Uterus (tissue), 3 donors: ENCODE measurements at regions not wholly inside any gene's neighbourhood (a gene's known extent, or its start where the extent isn't known, plus 50 kb on each side); places are given as distances from the start of the nearest gene placed in this dataset.

Source experiments
- DNase-seq, 2 donors: peaks; one replicate each; pipeline ENCODE4 v3.0.0-alpha.2; 2019 to 2020
- H3K27ac ChIP-seq, 2 donors: fragments of 200-600 bp; sonication (generic); 1 replicate in 1 of 2; 2 replicates in 1 of 2; pipeline ENCODE4 v1.5.1; 2016 to 2018
- H3K27me3 ChIP-seq, 2 donors: fragments of 200-600 bp; sonication (generic); one replicate each; pipeline ENCODE4 v1.5.1; 2018 to 2019; ENCODE audit warnings: control low read depth in 1 of 2
- H3K36me3 ChIP-seq, 2 donors: fragments of 200-600 bp; sonication (generic); one replicate each; pipeline ENCODE4 v1.5.1; 2019; ENCODE audit warnings: control low read depth in 1 of 2
- H3K4me1 ChIP-seq, 2 donors: fragments of 200-600 bp; sonication (generic); one replicate each; pipeline ENCODE4 v1.5.1; 2018 to 2019; ENCODE audit warnings: control low read depth in 1 of 2
- H3K4me3 ChIP-seq, 2 donors: fragments of 200-600 bp; sonication (generic); 1 replicate in 1 of 2; 2 replicates in 1 of 2; pipeline ENCODE4 v1.5.1; 2018 to 2019; ENCODE audit warnings: mild to moderate bottlenecking in 1 of 2
- H3K9me3 ChIP-seq, 2 donors: fragments of 200-600 bp; sonication (generic); one replicate each; pipeline ENCODE4 v1.5.1; 2019; ENCODE audit warnings: control low read depth in 1 of 2
- POLR2A ChIP-seq, 2 donors: fragments of 450-650 bp; IDR thresholded peaks; one replicate each; pipeline ENCODE4 v1.6.1; 2016; ENCODE audit warnings: antibody characterized with exemption in 2 of 2, mild to moderate bottlenecking in 1 of 2, moderate library complexity in 1 of 2
- intact Hi-C: fragments of 100-400 bp; cut with DNase I; formaldehyde crosslinking; loops from one replicate; pipeline ENCODE4 v1.15.1; 2023; ENCODE audit warnings: low total_unique reads
- TF ChIP-seq, protein P1 (sequence below), 4 experiments: fragments of 200-600 bp in 2 of 4; fragments of 450-650 bp in 2 of 4; sonication (generic) in 2 of 4; IDR thresholded peaks; one replicate each; pipeline ENCODE4 v1.5.1; 2016 to 2019; ENCODE audit warnings: antibody characterized with exemption in 4 of 4, mild to moderate bottlenecking in 2 of 4, moderate library complexity in 1 of 4
- donor health status: DM: yes; HTN: yes; CAD: no.

DNA sequence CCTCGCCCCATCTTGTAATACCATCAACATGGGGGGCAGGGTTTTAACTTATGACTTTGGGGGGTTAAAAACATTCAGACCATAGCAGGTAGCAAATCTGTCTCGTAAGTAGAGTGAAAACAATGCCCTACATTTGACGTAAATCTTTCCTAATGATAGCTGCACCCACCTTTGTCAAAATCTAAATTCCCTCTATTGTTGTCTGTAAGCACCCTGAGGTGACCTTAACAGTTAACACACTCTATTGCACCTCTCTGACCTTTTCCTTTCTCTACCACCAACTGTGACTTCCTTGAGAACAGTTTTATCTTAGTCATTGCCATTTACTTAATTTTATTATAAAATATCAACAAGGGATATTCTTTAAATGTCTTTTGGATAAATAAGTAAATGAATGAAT lies 1024.9 kb upstream of the CNTN5 start:
- intact Hi-C loops: no loop called here
- H3K9me3 ChIP-seq: no peaks in the 10 kb centered on the region
- no peak for DNase-seq
- H3K4me3 ChIP-seq: no peak overlapping the region
- no peak for TF ChIP-seq POLR2A (IDR thresholded peaks at IDR 0.05)
- TF ChIP-seq, protein P1, sequence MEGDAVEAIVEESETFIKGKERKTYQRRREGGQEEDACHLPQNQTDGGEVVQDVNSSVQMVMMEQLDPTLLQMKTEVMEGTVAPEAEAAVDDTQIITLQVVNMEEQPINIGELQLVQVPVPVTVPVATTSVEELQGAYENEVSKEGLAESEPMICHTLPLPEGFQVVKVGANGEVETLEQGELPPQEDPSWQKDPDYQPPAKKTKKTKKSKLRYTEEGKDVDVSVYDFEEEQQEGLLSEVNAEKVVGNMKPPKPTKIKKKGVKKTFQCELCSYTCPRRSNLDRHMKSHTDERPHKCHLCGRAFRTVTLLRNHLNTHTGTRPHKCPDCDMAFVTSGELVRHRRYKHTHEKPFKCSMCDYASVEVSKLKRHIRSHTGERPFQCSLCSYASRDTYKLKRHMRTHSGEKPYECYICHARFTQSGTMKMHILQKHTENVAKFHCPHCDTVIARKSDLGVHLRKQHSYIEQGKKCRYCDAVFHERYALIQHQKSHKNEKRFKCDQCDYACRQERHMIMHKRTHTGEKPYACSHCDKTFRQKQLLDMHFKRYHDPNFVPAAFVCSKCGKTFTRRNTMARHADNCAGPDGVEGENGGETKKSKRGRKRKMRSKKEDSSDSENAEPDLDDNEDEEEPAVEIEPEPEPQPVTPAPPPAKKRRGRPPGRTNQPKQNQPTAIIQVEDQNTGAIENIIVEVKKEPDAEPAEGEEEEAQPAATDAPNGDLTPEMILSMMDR (IDR thresholded peaks at IDR 0.05): no peak
- H3K4me1 ChIP-seq: no peaks in the 10 kb centered on the region
- no peaks in the 10 kb centered on the region for H3K36me3 ChIP-seq
- no peak overlapping the region for H3K27ac ChIP-seq
- no peaks in the 10 kb centered on the region for H3K27me3 ChIP-seq

DNA sequence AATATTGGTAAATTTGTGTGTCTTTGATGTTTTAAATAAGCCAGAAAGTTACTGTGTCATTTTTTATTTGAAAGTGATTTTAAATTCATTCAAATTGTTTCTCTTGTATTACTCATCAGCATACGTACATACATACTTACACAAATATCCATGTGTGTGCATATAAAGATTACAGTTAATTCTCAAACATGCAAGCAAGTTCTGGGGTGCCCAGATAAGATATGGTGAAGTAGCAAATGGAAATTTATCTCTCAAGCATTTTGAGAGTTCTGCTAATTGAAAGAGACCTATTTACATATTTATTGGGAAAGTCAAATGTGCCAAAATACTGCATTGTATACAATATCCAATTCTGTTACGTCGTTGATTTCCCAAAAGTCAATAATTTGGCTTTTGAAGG lies 1024.0 kb upstream of the CNTN5 start:
- TF ChIP-seq POLR2A (IDR thresholded peaks at IDR 0.05): no peak
- TF ChIP-seq, protein P1 (IDR thresholded peaks at IDR 0.05): no peak
- no peaks in the 10 kb centered on the region for H3K36me3 ChIP-seq
- no peak overlapping the region for H3K4me3 ChIP-seq
- intact Hi-C loops: no loop called here
- H3K27ac ChIP-seq: no peak overlapping the region
- no peak for DNase-seq
- no peaks in the 10 kb centered on the region for H3K4me1 ChIP-seq
- no peaks in the 10 kb centered on the region for H3K9me3 ChIP-seq
- H3K27me3 ChIP-seq: no peaks in the 10 kb centered on the region

DNA sequence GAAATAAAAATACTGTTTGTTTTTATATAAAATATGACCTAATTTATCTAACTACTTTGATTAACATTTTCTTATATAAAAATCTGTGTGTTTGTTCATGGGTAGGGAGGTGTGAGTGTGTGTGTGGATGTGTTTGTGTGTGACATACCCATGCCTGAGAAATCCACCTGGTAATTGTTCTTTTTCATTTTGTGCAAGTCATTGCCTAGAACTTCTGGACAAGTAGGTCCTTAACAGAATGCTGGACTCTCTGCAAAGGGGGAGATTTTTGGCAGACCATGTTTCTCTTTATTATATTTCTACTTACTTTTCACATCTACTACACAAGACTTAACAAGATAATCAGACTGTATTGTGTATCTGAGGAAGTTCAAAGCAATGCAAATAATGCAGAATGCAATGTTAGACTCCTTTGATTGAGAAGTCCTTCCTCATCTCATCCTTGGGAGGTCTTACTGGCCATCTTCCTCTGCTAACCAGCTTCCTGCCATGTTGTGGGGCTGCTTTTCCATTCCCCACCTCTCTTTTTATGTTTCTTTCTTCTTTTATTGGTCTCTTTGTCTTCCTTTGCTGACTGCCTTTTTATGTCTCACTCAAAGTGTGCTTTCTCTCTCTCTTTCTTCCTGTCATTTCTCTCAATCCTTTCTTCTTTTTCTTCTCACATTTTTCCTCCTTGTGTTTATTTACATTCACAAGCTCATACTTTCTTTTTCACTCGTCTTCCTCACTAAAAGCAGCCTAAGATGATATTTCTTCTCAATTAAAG lies 1017.0 kb upstream of the CNTN5 start:
- no peak for DNase-seq
- H3K27ac ChIP-seq: no peak overlapping the region
- no peaks in the 10 kb centered on the region for H3K27me3 ChIP-seq
- H3K4me3 ChIP-seq: no peak overlapping the region
- intact Hi-C loops: no loop called here
- H3K4me1 ChIP-seq: no peaks in the 10 kb centered on the region
- TF ChIP-seq POLR2A (IDR thresholded peaks at IDR 0.05): no peak
- TF ChIP-seq, protein P1 (IDR thresholded peaks at IDR 0.05): no peak
- H3K9me3 ChIP-seq: no peaks in the 10 kb centered on the region
- no peaks in the 10 kb centered on the region for H3K36me3 ChIP-seq

DNA sequence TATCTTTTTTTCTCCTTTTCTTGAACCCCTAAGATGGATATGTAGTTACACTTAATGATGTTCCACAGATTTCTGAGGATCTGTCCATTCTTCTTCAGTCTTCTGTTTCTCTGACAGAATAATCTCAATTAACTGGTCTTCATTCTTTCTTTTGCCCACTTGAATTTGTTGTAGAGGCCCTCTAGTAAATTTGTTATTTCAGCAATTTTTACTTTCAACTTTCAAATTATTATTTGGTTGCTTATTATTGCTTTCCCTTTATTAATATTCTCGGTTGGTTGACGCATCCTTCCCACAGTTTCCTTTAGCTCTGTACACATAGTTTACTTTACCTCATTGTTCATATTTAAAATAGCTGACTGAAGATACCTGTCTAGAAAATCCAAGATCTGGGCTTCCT lies 1013.7 kb upstream of the CNTN5 start:
- intact Hi-C loops: no loop called here
- no peaks in the 10 kb centered on the region for H3K4me1 ChIP-seq
- no peak overlapping the region for H3K27ac ChIP-seq
- TF ChIP-seq, protein P1 (IDR thresholded peaks at IDR 0.05): no peak
- TF ChIP-seq POLR2A (IDR thresholded peaks at IDR 0.05): no peak
- no peak overlapping the region for H3K4me3 ChIP-seq
- H3K36me3 ChIP-seq: no peaks in the 10 kb centered on the region
- H3K27me3 ChIP-seq: no peaks in the 10 kb centered on the region
- DNase-seq: no peak
- no peaks in the 10 kb centered on the region for H3K9me3 ChIP-seq

DNA sequence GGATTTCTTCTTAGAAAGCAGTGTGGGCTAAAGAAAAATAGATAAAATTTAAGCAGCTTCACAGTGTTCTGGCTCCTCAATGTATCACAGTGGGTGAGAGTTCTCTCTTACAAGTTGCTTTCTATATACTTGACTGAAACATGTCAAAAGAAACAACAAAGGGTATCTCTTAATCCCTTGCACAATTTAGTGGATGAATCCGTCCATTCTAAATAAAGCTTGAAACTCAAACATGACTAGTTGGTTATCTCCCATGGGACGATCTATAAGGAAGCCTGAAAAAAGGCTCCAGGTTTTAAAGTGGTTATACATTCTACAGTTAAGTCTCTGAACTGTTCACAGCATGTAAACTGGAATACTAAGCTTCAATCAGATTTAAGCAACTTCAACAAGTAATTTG lies 993.1 kb upstream of the CNTN5 start:
- DNase-seq: no peak
- Histone ChIP-seq H3K9me3 (no peaks in the 10 kb centered on the region), H3K4me1 (no peaks in the 10 kb centered on the region), H3K27me3 (no peaks in the 10 kb centered on the region), H3K4me3 (no peak overlapping the region), H3K27ac (no peak overlapping the region), H3K36me3 (no peaks in the 10 kb centered on the region)
- intact Hi-C loops: no loop called here
- TF ChIP-seq, protein P1 (IDR thresholded peaks at IDR 0.05): no peak
- TF ChIP-seq POLR2A (IDR thresholded peaks at IDR 0.05): no peak
